Kidney tubule cell (primary cell): ENCODE measurements at regions not wholly inside any gene's neighbourhood (a gene's known extent, or its start where the extent isn't known, plus 50 kb on each side); places are given as distances from the start of the nearest gene placed in this dataset.
A peak's percentile ranks its signal among the peaks of the same experiment; 100 is the strongest.

ENCODE experiments used
- DNase-seq: peaks from one replicate; pipeline ENCODE4 v3.0.0-alpha.2; 2018; ENCODE audit warnings: low spot score

- DNase-seq = no peak
Measured at GRCh38 chr4:175443547-175443946, 368.5 kb downstream of the GPM6A start.

DNA sequence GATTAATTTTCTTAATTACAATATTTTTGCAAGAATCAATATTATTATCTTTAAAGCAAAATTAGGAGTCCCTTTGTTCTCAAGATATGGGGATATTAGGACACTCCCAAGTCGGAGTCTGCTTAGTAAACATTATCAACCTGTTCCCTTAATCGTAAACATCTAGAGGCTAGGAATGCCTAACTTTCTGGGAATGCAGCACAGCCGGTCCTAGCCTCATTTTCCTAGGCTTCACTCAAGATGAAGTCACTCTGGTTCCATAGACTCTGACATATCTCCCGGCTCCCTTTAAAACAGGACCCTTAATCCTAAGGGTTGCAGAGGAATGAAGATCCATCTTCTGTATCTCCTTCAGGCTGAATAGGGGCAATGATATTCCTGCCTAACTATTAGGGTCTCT is 367.6 kb downstream of the GPM6A start:
- DNase-seq = no peak

DNA sequence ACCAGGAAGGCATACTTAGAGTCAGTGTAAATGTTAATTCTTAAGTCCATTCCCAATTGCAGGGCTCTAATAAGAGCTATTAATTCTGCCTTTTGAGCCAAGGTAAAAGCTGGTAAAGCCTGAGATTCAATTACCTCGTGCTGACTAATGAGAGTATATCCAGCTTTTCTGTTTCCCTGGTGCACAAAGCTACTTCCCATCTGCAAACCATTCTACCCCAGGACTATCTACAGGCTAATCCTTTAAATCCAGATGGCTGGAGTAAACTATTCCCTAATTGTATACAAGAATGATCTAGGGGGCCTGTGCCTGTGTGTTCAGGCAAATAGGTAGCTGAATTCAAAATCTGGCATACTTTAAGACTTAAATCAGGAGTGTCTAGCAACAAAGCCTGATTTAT is 365.0 kb downstream of the GPM6A start:
- DNase-seq = no peak

DNA sequence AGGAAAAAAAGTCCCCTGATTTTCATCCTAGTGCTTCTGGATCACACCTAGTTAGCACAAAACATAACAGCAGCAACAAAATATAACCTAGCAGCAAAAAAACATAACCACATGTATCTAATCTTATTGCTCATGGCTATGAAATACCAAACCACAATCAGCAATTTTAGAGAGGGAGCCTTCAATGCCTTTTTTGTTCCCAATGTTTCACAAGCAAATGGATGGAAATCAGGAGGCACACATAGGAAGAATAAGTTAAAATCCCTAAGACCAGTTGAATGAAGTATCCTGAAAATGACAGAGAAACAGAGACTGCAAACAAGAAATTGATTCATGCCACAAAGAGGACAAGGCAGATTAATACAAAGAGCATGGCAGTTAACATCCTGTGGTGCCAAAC is 361.6 kb downstream of the GPM6A start:
- no peak for DNase-seq

GRCh38 chr4:175451238-175451965 is 360.7 kb downstream of the GPM6A start:
- no peak for DNase-seq

DNA sequence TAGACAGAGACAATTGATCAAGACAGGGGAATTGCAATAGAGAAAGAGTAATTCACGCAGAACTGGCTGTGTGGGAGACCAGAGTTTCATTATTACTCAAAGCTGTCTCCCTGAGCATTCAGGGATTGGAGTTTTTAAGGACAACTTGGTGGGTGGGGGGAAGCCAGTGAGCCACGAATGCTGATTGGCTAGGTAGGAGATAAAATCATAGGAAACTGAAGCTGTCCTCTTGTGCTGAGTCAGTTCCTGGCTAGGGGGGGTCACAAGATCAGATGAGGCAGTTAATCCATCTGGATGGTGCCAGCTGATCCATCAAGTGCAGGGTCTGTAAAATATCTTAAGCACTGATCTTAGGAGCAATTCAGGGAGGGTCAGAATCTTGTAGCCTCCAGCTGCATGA is 358.6 kb downstream of the GPM6A start:
- no peak for DNase-seq

- peak; percentile 84 for DNase-seq
Measured at GRCh38 chr4:175456131-175456530, 355.9 kb downstream of the GPM6A start.

GRCh38 chr4:175457956-175458355 is 354.1 kb downstream of the GPM6A start:
- no peak for DNase-seq

DNA sequence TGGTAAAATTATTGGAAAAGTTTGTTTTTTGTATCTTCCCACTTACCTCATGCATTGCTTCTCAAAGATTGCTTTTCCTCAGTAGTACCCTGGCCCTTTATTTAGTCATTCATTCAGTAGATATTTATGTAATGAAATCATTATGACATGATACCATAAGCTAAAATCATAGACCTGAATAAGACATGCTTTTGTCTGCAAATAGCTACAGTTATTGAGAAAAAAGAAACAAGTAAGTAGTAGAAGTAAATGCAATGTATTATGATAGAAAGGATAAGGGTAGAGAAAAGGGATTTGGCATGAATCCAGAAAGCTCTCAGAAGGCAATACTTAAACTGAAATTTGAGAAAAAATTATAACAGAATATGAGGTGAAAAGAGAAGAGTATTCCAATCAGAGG is 352.5 kb downstream of the GPM6A start:
- no peak for DNase-seq

DNA sequence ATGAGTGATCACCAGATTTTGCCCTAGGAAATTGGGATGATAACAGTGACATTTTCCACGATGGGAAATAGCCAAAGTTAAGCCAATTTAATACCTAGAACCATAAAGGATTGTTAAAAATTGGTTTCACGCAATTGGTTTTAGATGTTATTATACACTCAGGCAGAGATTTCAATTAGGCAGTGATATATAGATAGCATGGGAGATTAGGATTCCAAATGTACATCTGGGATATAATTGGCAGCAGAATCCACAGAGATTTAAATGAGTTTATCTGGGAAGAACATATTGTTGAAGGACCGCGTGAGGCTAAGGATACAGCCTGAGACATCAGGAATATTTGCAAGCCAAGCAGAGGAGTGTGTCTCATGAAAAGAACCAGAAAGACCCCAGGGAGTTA is 351.6 kb downstream of the GPM6A start:
- DNase-seq = no peak

- peak; percentile 20 for DNase-seq
Measured at GRCh38 chr4:175469514-175469913, 342.6 kb downstream of the GPM6A start.

DNA sequence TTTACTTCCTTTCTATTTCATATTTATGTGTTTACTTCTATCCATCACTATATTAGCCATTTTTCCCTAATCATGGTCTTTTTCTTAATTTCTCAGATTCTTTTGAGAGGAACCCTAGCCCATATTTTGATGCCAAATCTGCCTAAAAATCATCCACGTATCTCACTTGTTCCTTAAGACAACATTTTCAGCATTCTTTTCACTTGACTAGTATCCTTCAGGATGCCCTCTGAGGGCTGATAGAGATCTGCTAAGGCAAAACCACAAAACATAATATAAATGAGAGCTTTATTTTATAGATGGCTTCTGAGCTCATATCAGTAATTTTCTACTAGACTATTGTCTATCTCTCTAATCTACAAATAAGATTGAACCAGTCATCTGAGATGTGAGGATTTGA is 341.9 kb downstream of the GPM6A start:
- DNase-seq = no peak

- DNase-seq = no peak
Measured at GRCh38 chr4:175480404-175480803, 331.7 kb downstream of the GPM6A start.

DNA sequence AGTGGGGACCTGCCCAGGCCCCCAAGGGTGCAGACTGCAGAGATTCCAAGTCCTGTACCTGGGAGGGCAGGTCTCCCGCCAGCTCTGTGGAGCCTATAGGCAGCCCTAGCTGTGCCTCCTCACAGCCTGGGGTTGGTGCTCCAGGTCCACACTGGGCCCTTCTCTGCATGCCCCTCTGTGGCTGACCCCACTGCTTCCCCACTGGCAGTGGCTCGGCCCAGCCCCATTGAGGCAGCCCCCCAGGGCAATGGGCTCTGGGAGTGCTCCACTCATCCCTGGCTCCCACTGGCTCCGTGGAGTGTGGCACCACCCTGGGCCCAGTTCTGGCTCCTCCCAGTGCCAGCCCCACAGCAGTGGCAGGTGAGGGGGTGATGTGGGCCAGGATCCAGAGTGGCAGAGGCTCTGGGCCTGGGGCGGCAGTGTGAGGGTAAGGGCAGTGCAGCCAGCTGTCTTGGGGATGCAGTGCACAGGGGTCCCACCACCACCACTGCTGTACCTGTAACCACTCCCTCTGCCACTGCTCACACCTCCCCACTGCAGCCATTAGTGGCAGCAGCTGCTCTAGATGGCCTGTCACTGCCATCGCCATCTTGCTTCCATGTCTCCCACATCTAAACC is 312.2 kb downstream of the GPM6A start:
- DNase-seq = no peak

DNA sequence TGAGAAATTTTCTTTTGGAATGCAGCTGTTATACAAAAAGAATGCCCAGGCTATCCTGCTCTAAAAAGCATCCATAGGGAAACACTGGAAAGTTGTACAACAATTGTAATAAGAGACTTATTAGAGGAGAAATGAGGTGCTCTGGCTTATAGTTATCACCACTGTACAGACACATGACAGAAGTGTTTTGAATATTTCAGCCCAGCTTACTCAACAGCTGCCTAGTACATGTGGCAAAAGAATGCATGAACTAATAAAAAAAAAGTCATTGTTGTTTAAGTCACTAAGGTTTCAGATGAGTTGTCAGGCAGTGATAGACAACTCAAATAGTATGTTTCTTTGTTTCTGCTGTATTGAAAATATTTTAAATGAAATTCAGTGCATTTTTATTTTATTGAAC is 307.7 kb downstream of the GPM6A start:
- no peak for DNase-seq

DNA sequence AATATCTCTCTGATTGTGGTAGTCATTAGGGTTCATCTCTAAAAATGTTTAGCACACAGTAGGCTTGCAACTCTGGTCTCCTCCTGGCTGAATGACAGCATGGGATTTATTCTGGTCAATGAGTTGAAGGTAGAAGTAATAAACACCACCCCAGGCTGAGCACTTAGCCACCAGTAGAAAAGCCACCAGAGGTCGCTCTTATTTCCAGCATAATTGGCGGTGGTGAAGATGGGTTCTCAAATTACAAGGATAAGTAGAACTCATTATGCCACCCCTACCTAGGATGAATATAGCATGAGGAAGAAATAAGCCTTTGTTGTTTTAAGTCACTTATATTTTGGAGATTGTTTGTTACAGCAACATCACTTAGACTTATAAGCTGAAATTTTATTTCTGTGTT is 302.7 kb downstream of the GPM6A start:
- DNase-seq = no peak

GRCh38 chr4:175511861-175512260 is 300.2 kb downstream of the GPM6A start:
- DNase-seq = no peak

- DNase-seq = peak; percentile 46
Measured at GRCh38 chr4:175514174-175514573, 297.9 kb downstream of the GPM6A start.

DNA sequence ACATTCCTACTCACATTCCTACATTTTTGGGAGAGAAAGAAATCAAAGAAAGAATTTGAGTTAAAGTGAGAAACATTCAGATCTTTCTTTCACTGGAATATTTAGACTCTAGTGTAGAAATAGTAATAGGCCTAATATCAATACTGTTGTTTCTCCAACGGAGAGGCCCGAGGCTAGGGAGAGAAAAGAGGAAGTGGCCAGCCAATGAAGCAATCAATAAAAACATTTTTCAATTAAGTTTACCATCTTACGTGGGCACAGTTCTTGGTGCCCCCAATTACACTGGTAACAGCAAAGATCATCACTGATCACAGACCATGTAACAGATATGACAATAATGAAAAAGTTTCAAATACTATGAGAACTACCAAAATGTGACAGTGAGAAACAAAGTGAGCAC is 281.4 kb downstream of the GPM6A start:
- DNase-seq = no peak

DNA sequence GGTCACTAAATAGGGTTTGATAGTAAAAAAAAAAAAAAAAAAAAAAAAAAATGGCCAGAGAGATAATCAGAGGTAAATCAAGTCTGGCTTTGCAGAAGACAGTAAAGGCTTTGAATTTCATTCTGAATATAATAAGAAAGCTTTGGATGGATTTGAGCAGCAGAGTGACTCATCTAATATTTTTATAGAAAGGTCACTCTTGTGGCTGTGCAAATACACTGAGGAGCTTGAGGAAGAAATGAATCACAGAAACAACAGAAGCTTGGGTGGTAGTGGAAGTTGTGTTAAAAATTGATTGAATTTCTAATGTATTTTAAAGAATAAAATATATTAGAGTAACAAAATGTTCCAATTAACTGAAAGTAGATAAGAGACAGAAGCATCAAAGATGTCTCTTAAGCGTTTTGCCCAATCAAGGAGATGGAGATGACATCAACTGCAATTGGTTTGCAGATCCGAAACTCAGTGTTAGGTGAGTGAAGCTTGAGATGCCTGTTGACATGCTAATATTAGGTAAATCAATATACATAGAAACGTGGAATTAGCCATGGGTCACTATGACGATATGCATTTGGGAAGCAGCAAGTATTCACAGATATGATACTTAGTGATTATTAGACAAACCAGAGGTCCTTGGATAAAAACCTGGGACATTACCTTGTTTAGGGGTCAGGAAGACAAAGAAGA is 280.5 kb downstream of the GPM6A start:
- peak; percentile 64 for DNase-seq

- DNase-seq = peak; percentile 67
Measured at GRCh38 chr4:175536852-175537453, 275.1 kb downstream of the GPM6A start.

DNA sequence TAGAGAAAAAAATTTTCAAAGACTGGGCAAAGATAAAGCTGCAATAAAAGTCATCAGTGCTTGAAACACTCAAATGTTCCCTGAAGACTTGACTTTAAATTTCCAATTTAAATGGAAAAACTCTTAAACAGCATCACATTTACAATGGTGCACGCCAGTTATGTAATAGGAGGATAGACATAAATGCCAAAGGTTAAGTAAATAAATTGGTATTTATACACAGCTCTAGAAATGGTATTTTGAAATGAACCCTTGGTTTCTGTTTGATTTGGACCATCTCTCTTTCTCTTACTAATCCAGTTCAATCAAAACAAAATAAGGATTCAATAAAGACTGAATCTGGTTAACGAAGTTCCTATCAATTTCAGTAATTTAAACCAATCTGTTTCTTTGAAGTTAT is 272.6 kb downstream of the GPM6A start:
- DNase-seq = no peak

DNA sequence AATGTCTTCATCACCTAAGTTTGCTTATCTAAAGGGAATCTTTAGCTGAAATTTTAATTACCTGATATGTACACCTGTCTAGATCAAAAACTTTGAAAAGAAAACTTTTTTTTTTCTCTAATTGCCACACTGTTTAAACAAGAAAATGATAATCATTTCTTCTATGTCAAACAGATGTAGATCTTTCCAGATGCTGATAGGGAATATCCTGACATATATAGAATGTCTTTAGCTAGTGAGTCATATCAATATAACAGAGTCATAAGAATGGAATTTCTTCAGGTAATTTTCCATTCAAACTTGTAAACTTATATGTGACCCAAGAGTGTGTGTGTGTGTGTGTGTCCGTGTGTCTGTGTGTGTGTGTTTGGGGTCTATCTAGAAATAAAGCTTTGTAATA is 271.9 kb downstream of the GPM6A start:
- DNase-seq = peak; percentile 9
